ENCODE measurements at regions not wholly inside any gene's neighbourhood (a gene's known extent, or its start where the extent isn't known, plus 50 kb on each side); places are given as distances from the start of the nearest gene placed in this dataset.

GRCh38 chr4:115671581-115671980, 558.2 kb upstream of the NDST4 start:
- no peak overlapping the region for H2BK5ac ChIP-seq (ENCODE audit: low read depth, low read length, poor library complexity, severe bottlenecking)
- ATAC-seq (ENCODE audit: low read depth) (no peak), DNase-seq (no peak)
- no peak overlapping the region for H3K9ac ChIP-seq (ENCODE audit: low read depth, low read length)
- no peak overlapping the region for H2BK15ac ChIP-seq (ENCODE audit: low read depth, low read length)
- no peak overlapping the region for H2AK5ac ChIP-seq (ENCODE audit: low read depth, low read length)
- no peak overlapping the region for H2AFZ ChIP-seq (replicated peaks; ENCODE audit: low read length, poor library complexity)
- H2BK120ac ChIP-seq (ENCODE audit: low read depth, low read length), result no peak overlapping the region
- no peaks in the 10 kb centered on the region for H3K9me3 ChIP-seq (ENCODE audit: control insufficient read depth, insufficient read depth, low read length)
- H3K4me3 ChIP-seq (ENCODE audit: insufficient read depth, low read depth, low read length), result no peak overlapping the region
- H3K18ac ChIP-seq (ENCODE audit: low read depth, low read length), result no peak overlapping the region
- H3K9me1 ChIP-seq (ENCODE audit: insufficient read depth, low read length), result no peaks in the 10 kb centered on the region
- H4K5ac ChIP-seq (ENCODE audit: low read depth, low read length), result no peak overlapping the region
- in situ Hi-C loops (cut with MboI; ENCODE audit: low sequenced_read_pairs) (no loop called here), dilution Hi-C loops (cut with HindIII; ENCODE audit: low sequenced_read_pairs, unreplicated experiment) (no loop called here), intact Hi-C loops (cut with micrococcal nuclease) (no loop called here)
- TF ChIP-seq RCOR1 (IDR thresholded peaks at IDR 0.05; ENCODE audit: insufficient replicate concordance, low read length), result no peak
- TF ChIP-seq MXI1 (IDR thresholded peaks at IDR 0.05; ENCODE audit: borderline replicate concordance, low read depth, low read length), result no peak
- no peak for TF ChIP-seq POLR2A (IDR thresholded peaks at IDR 0.05; ENCODE audit: low read depth, low read length)
- TF ChIP-seq CHD1 (IDR thresholded peaks at IDR 0.05; ENCODE audit: low read depth, low read length), result no peak
- TF ChIP-seq FOS (IDR thresholded peaks at IDR 0.05; ENCODE audit: low read depth, low read length), result no peak
- no peak for TF ChIP-seq NFE2L2 (IDR thresholded peaks at IDR 0.05; ENCODE audit: low read depth, low read length)
- TF ChIP-seq SMC3 (IDR thresholded peaks at IDR 0.05; ENCODE audit: low read depth, low read length), result no peak
- TF ChIP-seq MAZ (IDR thresholded peaks at IDR 0.05; ENCODE audit: borderline replicate concordance, low read depth, low read length), result no peak
- TF ChIP-seq, protein P1, sequence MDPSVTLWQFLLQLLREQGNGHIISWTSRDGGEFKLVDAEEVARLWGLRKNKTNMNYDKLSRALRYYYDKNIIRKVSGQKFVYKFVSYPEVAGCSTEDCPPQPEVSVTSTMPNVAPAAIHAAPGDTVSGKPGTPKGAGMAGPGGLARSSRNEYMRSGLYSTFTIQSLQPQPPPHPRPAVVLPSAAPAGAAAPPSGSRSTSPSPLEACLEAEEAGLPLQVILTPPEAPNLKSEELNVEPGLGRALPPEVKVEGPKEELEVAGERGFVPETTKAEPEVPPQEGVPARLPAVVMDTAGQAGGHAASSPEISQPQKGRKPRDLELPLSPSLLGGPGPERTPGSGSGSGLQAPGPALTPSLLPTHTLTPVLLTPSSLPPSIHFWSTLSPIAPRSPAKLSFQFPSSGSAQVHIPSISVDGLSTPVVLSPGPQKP (IDR thresholded peaks at IDR 0.05; ENCODE audit: borderline replicate concordance, low read depth, low read length), result no peak
- TF ChIP-seq, protein P2, sequence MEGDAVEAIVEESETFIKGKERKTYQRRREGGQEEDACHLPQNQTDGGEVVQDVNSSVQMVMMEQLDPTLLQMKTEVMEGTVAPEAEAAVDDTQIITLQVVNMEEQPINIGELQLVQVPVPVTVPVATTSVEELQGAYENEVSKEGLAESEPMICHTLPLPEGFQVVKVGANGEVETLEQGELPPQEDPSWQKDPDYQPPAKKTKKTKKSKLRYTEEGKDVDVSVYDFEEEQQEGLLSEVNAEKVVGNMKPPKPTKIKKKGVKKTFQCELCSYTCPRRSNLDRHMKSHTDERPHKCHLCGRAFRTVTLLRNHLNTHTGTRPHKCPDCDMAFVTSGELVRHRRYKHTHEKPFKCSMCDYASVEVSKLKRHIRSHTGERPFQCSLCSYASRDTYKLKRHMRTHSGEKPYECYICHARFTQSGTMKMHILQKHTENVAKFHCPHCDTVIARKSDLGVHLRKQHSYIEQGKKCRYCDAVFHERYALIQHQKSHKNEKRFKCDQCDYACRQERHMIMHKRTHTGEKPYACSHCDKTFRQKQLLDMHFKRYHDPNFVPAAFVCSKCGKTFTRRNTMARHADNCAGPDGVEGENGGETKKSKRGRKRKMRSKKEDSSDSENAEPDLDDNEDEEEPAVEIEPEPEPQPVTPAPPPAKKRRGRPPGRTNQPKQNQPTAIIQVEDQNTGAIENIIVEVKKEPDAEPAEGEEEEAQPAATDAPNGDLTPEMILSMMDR (conservative IDR thresholded peaks at IDR 0.05; ENCODE audit: low read depth, low read length), result no peak
- no peak for TF ChIP-seq USF2 (IDR thresholded peaks at IDR 0.05; ENCODE audit: low read depth, low read length)
- no peak for TF ChIP-seq RFX5 (IDR thresholded peaks at IDR 0.05; ENCODE audit: low read depth, low read length)
- TF ChIP-seq BHLHE40 (IDR thresholded peaks at IDR 0.05; ENCODE audit: low read depth, low read length), result no peak
- no peak for TF ChIP-seq MAFK (IDR thresholded peaks at IDR 0.05; ENCODE audit: low read depth, low read length)
- TF ChIP-seq CEBPB (IDR thresholded peaks at IDR 0.05; ENCODE audit: low read depth, low read length), result no peak
- no peaks in the 10 kb centered on the region for H4K20me1 ChIP-seq (ENCODE audit: insufficient read depth, low read length)
- H4K8ac ChIP-seq (ENCODE audit: low read depth in 2 of 2, low read length in 2 of 2), result no peak overlapping the region
- H3K56ac ChIP-seq (ENCODE audit: extremely low read depth, insufficient read depth, low read length), result no peak overlapping the region
- no peak overlapping the region for H3K4me2 ChIP-seq (ENCODE audit: low read depth, low read length)
- no peak overlapping the region for H2AK9ac ChIP-seq (replicated peaks; ENCODE audit: low read depth, low read length, poor library complexity)
- CTCF ChIA-PET, result no interaction called here
- no peaks in the 10 kb centered on the region for H3K79me1 ChIP-seq (ENCODE audit: low read depth in 1 of 2, low read length in 2 of 2)
- POLR2A ChIA-PET (ENCODE audit: unreplicated experiment), result no interaction called here
- H3K14ac ChIP-seq (replicated peaks; ENCODE audit: low read depth, low read length), result no peak overlapping the region
- H4K91ac ChIP-seq (ENCODE audit: insufficient read depth, low read depth, low read length), result no peak overlapping the region
- no peaks in the 10 kb centered on the region for H3K27me3 ChIP-seq (ENCODE audit: control insufficient read depth, insufficient read depth, low read length)
- no peaks in the 10 kb centered on the region for H3K4me1 ChIP-seq (ENCODE audit: control insufficient read depth, insufficient read depth, low read length)
- H3K4ac ChIP-seq (ENCODE audit: low read depth, low read length), result no peak overlapping the region
- H3K27ac ChIP-seq (ENCODE audit: insufficient read depth, low read length), result no peak overlapping the region
- H2BK20ac ChIP-seq (ENCODE audit: low read depth, low read length), result no peak overlapping the region
- no peak overlapping the region for H3K23ac ChIP-seq (ENCODE audit: low read depth, low read length)
- WGBS, 2 experiments (ENCODE audit: extremely low coverage in 2 of 2, insufficient read length in 1 of 2), result no CpG with 5 or more reads among the region's 5 CpGs
- H3K36me3 ChIP-seq (ENCODE audit: control insufficient read depth, insufficient read depth, low read length), result no peaks in the 10 kb centered on the region
- BruUV-seq (replicated peaks), result no TSS peak

Measured in IMR-90 (cell line).